ENCODE measurements at regions not wholly inside any gene's neighbourhood (a gene's known extent, or its start where the extent isn't known, plus 50 kb on each side); places are given as distances from the start of the nearest gene placed in this dataset.
"Not testable (repeated sequence)": the region's sequence is repeated elsewhere in the genome, so short reads cannot be mapped to it uniquely, and the experiment has no call there.

DNA sequence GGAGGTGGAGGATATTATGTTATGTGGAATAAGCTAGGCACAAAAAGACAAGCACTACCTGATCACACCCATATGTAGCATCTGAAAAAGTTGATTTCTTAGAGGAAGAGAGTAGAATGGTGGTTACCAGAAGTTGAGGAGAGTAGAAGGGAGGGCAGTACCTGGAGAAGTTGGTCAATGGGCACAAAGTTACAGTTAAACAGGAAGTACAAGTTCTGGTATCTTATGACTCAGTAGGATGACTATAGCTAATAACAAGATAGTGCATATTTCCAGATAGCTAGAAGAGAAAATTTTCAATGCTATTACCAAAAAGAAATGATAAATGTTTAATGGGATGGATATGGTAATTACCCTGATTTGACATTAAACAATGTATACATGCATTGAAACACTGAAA lies 686.7 kb downstream of the ISL1 start:
- Histone ChIP-seq H3K36me3 (ENCODE audit: control insufficient read depth, insufficient read depth, low read length) (no peaks in the 10 kb centered on the region), H3K9me3 (ENCODE audit: control insufficient read depth, insufficient read depth, low read length) (no peaks in the 10 kb centered on the region), H3K4me3 (ENCODE audit: low read length) (no peak overlapping the region), H3K27me3 (ENCODE audit: control insufficient read depth, insufficient read depth, low read length) (no peaks in the 10 kb centered on the region), H3K4me1 (ENCODE audit: control insufficient read depth, insufficient read depth, low read length) (no peaks in the 10 kb centered on the region), H3K27ac (ENCODE audit: low read length) (no peak overlapping the region)
- H3K4me3 Mint-ChIP-seq = no peak overlapping the region
- H3K36me3 Mint-ChIP-seq = no peaks in the 10 kb centered on the region
- H3K4me1 Mint-ChIP-seq = no peaks in the 10 kb centered on the region
- ATAC-seq = no peak
- intact Hi-C loops (cut with micrococcal nuclease) = no loop called here
- TF ChIP-seq, protein P1, sequence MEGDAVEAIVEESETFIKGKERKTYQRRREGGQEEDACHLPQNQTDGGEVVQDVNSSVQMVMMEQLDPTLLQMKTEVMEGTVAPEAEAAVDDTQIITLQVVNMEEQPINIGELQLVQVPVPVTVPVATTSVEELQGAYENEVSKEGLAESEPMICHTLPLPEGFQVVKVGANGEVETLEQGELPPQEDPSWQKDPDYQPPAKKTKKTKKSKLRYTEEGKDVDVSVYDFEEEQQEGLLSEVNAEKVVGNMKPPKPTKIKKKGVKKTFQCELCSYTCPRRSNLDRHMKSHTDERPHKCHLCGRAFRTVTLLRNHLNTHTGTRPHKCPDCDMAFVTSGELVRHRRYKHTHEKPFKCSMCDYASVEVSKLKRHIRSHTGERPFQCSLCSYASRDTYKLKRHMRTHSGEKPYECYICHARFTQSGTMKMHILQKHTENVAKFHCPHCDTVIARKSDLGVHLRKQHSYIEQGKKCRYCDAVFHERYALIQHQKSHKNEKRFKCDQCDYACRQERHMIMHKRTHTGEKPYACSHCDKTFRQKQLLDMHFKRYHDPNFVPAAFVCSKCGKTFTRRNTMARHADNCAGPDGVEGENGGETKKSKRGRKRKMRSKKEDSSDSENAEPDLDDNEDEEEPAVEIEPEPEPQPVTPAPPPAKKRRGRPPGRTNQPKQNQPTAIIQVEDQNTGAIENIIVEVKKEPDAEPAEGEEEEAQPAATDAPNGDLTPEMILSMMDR (IDR thresholded peaks at IDR 0.05) = no peak
- peaks cover 6 to 17% of the 10 kb centered on the region in 2 donors for H3K9me3 Mint-ChIP-seq
- H3K27me3 Mint-ChIP-seq (ENCODE audit: low read depth in 2 of 2) = no peaks in the 10 kb centered on the region
- DNase-seq = no peak
- H3K27ac Mint-ChIP-seq = no peak overlapping the region

DNA sequence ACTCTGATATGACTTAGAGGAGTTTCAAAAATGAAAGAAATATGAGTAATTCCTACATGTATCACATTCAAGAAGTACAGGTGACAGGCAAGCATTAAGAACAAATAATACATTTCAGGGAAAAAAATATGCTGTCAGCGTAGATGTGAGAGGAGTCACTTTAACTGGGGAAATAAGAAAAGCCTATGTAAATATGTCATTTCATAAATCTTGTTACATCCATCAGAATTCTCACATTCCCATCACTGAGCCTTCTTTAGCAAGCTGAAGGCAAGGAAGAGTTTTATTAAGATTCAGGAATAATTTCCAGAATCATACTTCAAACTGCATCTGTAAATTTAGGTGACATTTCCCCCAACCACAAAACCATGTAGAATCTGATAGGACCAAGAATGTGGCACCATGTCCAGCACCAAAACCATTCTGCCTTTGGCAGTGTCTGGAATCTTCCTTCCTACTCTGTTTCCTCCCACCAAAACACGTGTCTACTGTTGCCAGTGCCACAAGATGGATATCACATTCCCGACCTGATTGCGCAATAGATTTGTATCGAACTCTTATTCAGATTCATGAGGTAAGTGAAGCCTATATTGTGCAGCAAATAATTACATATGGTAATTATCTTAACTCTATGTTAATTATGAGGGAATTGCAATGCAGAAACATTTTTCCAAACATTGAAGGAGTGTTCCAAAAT lies 690.9 kb downstream of the ISL1 start:
- Histone ChIP-seq H3K27me3 (ENCODE audit: control insufficient read depth, insufficient read depth, low read length) (no peaks in the 10 kb centered on the region), H3K9me3 (ENCODE audit: control insufficient read depth, insufficient read depth, low read length) (peaks cover 2% of the 10 kb centered on the region), H3K4me1 (ENCODE audit: control insufficient read depth, insufficient read depth, low read length) (no peaks in the 10 kb centered on the region), H3K4me3 (ENCODE audit: low read length) (no peak overlapping the region), H3K27ac (ENCODE audit: low read length) (no peak overlapping the region), H3K36me3 (ENCODE audit: control insufficient read depth, insufficient read depth, low read length) (no peaks in the 10 kb centered on the region)
- Mint-ChIP-seq H3K36me3 (no peaks in the 10 kb centered on the region), H3K27ac (no peak overlapping the region), H3K4me1 (no peaks in the 10 kb centered on the region), H3K4me3 (no peak overlapping the region), H3K9me3 (peaks cover 7 to 17% of the 10 kb centered on the region in 2 donors), H3K27me3 (ENCODE audit: low read depth in 2 of 2) (no peaks in the 10 kb centered on the region)
- intact Hi-C loops (cut with micrococcal nuclease) = no loop called here
- TF ChIP-seq, protein P1 (IDR thresholded peaks at IDR 0.05) = no peak
- WGBS (ENCODE audit: insufficient coverage) = 73% methylated on average over 4 of the region's 5 CpGs
- DNase-seq = no peak
- ATAC-seq = no peak

DNA sequence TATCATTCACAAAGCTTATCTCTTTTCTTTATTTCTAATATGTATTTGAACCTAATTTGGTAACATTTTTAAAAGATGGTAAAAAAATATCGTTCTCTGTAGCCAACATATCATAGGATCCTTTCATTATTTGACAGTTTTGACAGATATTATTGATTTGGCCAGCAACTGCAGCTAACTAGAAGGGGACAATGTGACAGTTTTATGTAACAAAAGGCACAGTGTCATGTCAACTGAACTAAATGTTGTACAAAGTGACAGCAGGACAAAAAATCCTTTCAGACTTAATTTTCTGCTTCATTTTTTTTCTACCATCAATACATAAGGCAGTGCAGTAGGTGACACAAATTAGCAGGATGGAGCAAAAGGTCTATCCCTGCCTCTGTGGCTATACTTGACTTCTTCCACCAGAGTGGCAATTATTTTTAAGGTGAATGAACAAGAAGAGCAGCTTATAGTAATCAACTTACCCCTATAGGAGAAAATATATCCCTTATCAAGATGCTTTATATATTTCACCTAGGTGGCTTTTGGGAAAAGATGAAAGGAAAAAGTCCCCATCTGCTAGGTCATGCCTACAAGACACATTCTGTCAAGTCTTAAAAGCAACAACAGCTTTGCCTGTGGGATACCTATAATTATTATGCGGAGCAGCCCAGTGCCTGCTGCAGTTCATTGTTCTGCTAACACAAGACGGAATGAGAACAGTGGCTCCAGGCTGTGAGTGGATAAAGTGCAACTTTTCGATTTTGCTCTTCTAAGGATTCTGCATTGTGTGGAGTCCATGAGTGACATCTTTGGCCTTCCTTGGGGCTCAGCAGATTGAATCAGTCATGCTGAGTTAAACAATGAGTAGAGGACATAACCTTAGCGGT lies 694.9 kb downstream of the ISL1 start:
- H3K36me3 ChIP-seq (ENCODE audit: control insufficient read depth, insufficient read depth, low read length) = no peaks in the 10 kb centered on the region
- peaks cover 2% of the 10 kb centered on the region for H3K9me3 ChIP-seq (ENCODE audit: control insufficient read depth, insufficient read depth, low read length)
- no peaks in the 10 kb centered on the region for H3K36me3 Mint-ChIP-seq
- no peaks in the 10 kb centered on the region for H3K27me3 ChIP-seq (ENCODE audit: control insufficient read depth, insufficient read depth, low read length)
- H3K9me3 Mint-ChIP-seq = peaks cover 10 to 12% of the 10 kb centered on the region in 2 donors
- H3K27me3 Mint-ChIP-seq (ENCODE audit: low read depth in 2 of 2) = no peaks in the 10 kb centered on the region
- no peak overlapping the region for H3K4me3 ChIP-seq (ENCODE audit: low read length)
- H3K4me1 Mint-ChIP-seq = no peaks in the 10 kb centered on the region
- no peak for DNase-seq
- no peaks in the 10 kb centered on the region for H3K4me1 ChIP-seq (ENCODE audit: control insufficient read depth, insufficient read depth, low read length)
- TF ChIP-seq, protein P1 (IDR thresholded peaks at IDR 0.05) = no peak
- H3K27ac ChIP-seq (ENCODE audit: low read length) = no peak overlapping the region
- intact Hi-C loops (cut with micrococcal nuclease) = no loop called here
- no peak overlapping the region for H3K27ac Mint-ChIP-seq
- 77% methylated on average over 3 of the region's 5 CpGs for WGBS (ENCODE audit: insufficient coverage)
- H3K4me3 Mint-ChIP-seq = no peak overlapping the region
- no peak for ATAC-seq

DNA sequence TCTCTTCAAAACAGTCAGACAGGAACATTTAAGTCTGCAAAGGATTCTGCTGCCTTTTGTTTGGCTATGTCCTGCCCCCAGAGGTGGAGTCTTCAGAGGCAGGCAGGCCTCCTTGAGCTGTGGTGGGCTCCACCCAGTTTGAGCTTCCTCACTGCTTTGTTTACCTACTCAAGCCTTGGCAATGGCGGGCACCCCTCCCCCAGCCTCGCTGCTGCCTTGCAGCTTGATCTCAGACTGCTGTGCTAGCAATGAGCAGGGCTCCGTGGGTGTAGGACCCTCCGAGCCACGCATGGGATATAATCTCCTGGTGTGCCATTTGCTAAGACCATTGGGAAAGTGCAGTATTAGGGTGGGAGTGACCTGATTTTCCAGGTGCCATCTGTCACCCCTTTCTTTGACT lies 685.4 kb upstream of the ITGA1 start:
- H3K27ac Mint-ChIP-seq; H3K36me3 Mint-ChIP-seq; DNase-seq; ATAC-seq; H3K4me1 ChIP-seq (ENCODE audit: control insufficient read depth, insufficient read depth, low read length); H3K27ac ChIP-seq (ENCODE audit: low read length); H3K27me3 Mint-ChIP-seq (ENCODE audit: low read depth in 2 of 2); H3K36me3 ChIP-seq (ENCODE audit: control insufficient read depth, insufficient read depth, low read length); H3K4me1 Mint-ChIP-seq; H3K9me3 ChIP-seq (ENCODE audit: control insufficient read depth, insufficient read depth, low read length); H3K4me3 Mint-ChIP-seq; H3K4me3 ChIP-seq (ENCODE audit: low read length); H3K27me3 ChIP-seq (ENCODE audit: control insufficient read depth, insufficient read depth, low read length); intact Hi-C loops (cut with micrococcal nuclease): not testable (repeated sequence)
- peaks cover 10 to 15% of the 10 kb centered on the region in 2 donors for H3K9me3 Mint-ChIP-seq
- 80% methylated on average over 5 of the region's 5 CpGs for WGBS (ENCODE audit: insufficient coverage)

Measured in natural killer cell (primary cell).